ENCODE measurements at regions not wholly inside any gene's neighbourhood (a gene's known extent, or its start where the extent isn't known, plus 50 kb on each side); places are given as distances from the start of the nearest gene placed in this dataset.

DNA sequence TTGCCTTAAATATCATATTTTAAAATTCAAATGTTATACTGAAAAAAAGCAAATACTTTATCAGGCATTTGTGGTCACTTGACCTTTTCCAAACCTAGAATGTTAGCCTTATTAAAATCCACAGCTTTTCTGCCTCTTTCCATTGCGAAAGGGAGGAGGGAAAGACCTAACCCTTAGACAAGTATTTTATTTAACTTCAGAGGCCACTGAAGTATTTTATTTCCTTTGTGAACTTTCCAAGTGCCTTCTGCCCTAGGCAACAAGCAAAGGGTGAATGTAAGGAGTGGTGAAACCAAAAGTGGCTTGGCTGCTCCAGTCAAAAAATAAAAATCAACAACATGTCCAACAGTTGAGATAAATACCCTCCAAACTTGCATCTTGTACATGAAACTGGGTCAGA lies 376.1 kb downstream of the EFNA5 start:
- TF ChIP-seq, protein P1, sequence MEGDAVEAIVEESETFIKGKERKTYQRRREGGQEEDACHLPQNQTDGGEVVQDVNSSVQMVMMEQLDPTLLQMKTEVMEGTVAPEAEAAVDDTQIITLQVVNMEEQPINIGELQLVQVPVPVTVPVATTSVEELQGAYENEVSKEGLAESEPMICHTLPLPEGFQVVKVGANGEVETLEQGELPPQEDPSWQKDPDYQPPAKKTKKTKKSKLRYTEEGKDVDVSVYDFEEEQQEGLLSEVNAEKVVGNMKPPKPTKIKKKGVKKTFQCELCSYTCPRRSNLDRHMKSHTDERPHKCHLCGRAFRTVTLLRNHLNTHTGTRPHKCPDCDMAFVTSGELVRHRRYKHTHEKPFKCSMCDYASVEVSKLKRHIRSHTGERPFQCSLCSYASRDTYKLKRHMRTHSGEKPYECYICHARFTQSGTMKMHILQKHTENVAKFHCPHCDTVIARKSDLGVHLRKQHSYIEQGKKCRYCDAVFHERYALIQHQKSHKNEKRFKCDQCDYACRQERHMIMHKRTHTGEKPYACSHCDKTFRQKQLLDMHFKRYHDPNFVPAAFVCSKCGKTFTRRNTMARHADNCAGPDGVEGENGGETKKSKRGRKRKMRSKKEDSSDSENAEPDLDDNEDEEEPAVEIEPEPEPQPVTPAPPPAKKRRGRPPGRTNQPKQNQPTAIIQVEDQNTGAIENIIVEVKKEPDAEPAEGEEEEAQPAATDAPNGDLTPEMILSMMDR (IDR thresholded peaks at IDR 0.05; ENCODE audit: low read depth, low read length) = no peak
- no peak for TF ChIP-seq EZH2phosphoT487 (IDR thresholded peaks at IDR 0.05; ENCODE audit: low read depth)
